Ovary (tissue), 7 donors: ENCODE measurements at regions not wholly inside any gene's neighbourhood (a gene's known extent, or its start where the extent isn't known, plus 50 kb on each side); places are given as distances from the start of the nearest gene placed in this dataset.

Experiments used
- DNase-seq, 5 donors: peaks; one replicate each; pipeline ENCODE4 v3.0.0-alpha.2; 2019 to 2020
- H3K27ac ChIP-seq, 2 donors: fragments of 200-600 bp; one replicate each; pipeline versions ENCODE4 v1.5.1 to v1.8.0; 2019 to 2022
- H3K27me3 ChIP-seq: fragments of 200-600 bp; one replicate; pipeline ENCODE4 v1.8.0; 2022
- H3K36me3 ChIP-seq: fragments of 200-600 bp; sonication (generic); one replicate; pipeline ENCODE4 v1.5.1; 2019
- H3K4me1 ChIP-seq: one replicate; pipeline ENCODE4 v1.8.1; 2013; ENCODE audit warnings: mild to moderate bottlenecking, moderate library complexity; ENCODE audit not compliant: insufficient read depth
- H3K4me3 ChIP-seq: fragments of 200-600 bp; sonication (generic); one replicate; pipeline ENCODE4 v1.5.1; 2017
- H3K9me3 ChIP-seq, 2 donors: fragments of 200-600 bp in 1 of 2; sonication (generic) in 1 of 2; one replicate each; pipeline versions ENCODE4 v1.5.1 to v1.8.1; 2013 to 2019; ENCODE audit warnings: mild to moderate bottlenecking in 1 of 2, moderate library complexity in 1 of 2
- CTCF ChIP-seq, 3 donors: fragments of 450-650 bp in 2 of 3; fragments of 200-600 bp in 1 of 3; IDR thresholded peaks; one replicate each; pipeline versions ENCODE4 v1.5.1 to v1.8.0; 2016 to 2022; ENCODE audit warnings: antibody characterized with exemption in 3 of 3, mild to moderate bottlenecking in 1 of 3
- EP300 ChIP-seq: sonication (generic); formaldehyde crosslinking; IDR thresholded peaks from one replicate; pipeline ENCODE4 v1.6.1; 2017; ENCODE audit warnings: antibody characterized with exemption
- POLR2A ChIP-seq: fragments of 450-650 bp; IDR thresholded peaks from one replicate; pipeline ENCODE4 v1.6.1; 2017; ENCODE audit warnings: antibody characterized with exemption, mild to moderate bottlenecking, moderate library complexity
- WGBS, 3 donors: extraction: QIAGEN DNeasy Blood & Tissue Kit in 1 of 3; methylation state at CpG; one replicate each; pipeline versions ENCODE4 v1.1.5 to v1.1.7; 2013 to 2017; 5-methylcytosine and 5-hydroxymethylcytosine counted together
- intact Hi-C, 4 donors: fragments of 100-400 bp; cut with DNase I; formaldehyde crosslinking; loops; one replicate each; pipeline versions ENCODE4 v1.11.0 to v1.15.1; 2022 to 2023
- donor health status: DM: no; HTN: no; CAD: no; lungs with moderate emphysema.
- donor health status: DM: no; HTN: no; CAD: no.
- donor health status: Bipolar disorder and iron deficiency.
- donor health status: DM: no; HTN: no; CAD: no.
- donor health status: DM: yes; HTN: yes; CAD: no.

GRCh38 chr4:170651786-170652185, 562.0 kb upstream of the AADAT start:
- WGBS, 3 donors, result 68 to 77% (median 73%) methylated on average over 1 of the region's 1 CpG
- Histone ChIP-seq H3K36me3 (no peaks in the 10 kb centered on the region), H3K27ac (no peak overlapping the region), H3K4me3 (no peak overlapping the region), H3K27me3 (no peaks in the 10 kb centered on the region), H3K9me3 (no peaks in the 10 kb centered on the region), H3K4me1 (no peaks in the 10 kb centered on the region)
- intact Hi-C loops, result no loop called here
- no peak for DNase-seq
- TF ChIP-seq POLR2A (no peak), EP300 (no peak), CTCF (IDR thresholded peaks at IDR 0.05) (no peak)

GRCh38 chr4:170627418-170627817, 537.7 kb upstream of the AADAT start:
- Histone ChIP-seq H3K4me3 (no peak overlapping the region), H3K4me1 (no peaks in the 10 kb centered on the region), H3K27me3 (no peaks in the 10 kb centered on the region), H3K36me3 (no peaks in the 10 kb centered on the region), H3K27ac (no peak overlapping the region), H3K9me3 (no peaks in the 10 kb centered on the region)
- no peak for TF ChIP-seq EP300
- TF ChIP-seq CTCF (IDR thresholded peaks at IDR 0.05), result no peak
- TF ChIP-seq POLR2A, result no peak
- intact Hi-C loops, result no loop called here
- DNase-seq, result no peak
- WGBS, 3 donors, result 24 to 45% (median 37%) methylated on average over 2 of the region's 2 CpGs

- no peak for TF ChIP-seq POLR2A
- TF ChIP-seq EP300, result no peak
- TF ChIP-seq CTCF (IDR thresholded peaks at IDR 0.05), result no peak
- WGBS, 3 donors, result 68 to 73% (median 68%) methylated on average over 7 of the region's 7 CpGs
- intact Hi-C loops, result no loop called here
Observed at GRCh38 chr4:170623899-170624298, 534.1 kb upstream of the AADAT start.

GRCh38 chr4:170610434-170610833, 520.7 kb upstream of the AADAT start:
- intact Hi-C loops, result no loop called here
- DNase-seq, result no peak
- no peak overlapping the region for H3K4me3 ChIP-seq
- no peaks in the 10 kb centered on the region for H3K4me1 ChIP-seq
- TF ChIP-seq POLR2A, result no peak
- no peak for TF ChIP-seq CTCF (IDR thresholded peaks at IDR 0.05)
- no peak for TF ChIP-seq EP300
- no peaks in the 10 kb centered on the region for H3K9me3 ChIP-seq
- no peaks in the 10 kb centered on the region for H3K36me3 ChIP-seq
- no peak overlapping the region for H3K27ac ChIP-seq
- WGBS, 3 donors, result 82 to 90% (median 85%) methylated on average over 2 of the region's 2 CpGs
- H3K27me3 ChIP-seq, result no peaks in the 10 kb centered on the region

More at GRCh38 chr4:170623899-170624298, 534.1 kb upstream of the AADAT start:
- no peaks in the 10 kb centered on the region for H3K36me3 ChIP-seq
- H3K4me3 ChIP-seq, result no peak overlapping the region
- no peak for DNase-seq
- H3K9me3 ChIP-seq, result no peaks in the 10 kb centered on the region
- H3K4me1 ChIP-seq, result no peaks in the 10 kb centered on the region
- H3K27me3 ChIP-seq, result no peaks in the 10 kb centered on the region
- H3K27ac ChIP-seq, result no peak overlapping the region

- H3K9me3 ChIP-seq, result no peaks in the 10 kb centered on the region
- H3K36me3 ChIP-seq, result no peaks in the 10 kb centered on the region
- no peak for DNase-seq
- TF ChIP-seq POLR2A, result no peak
- no peak for TF ChIP-seq EP300
- no peaks in the 10 kb centered on the region for H3K4me1 ChIP-seq
- intact Hi-C loops, result no loop called here
- H3K27me3 ChIP-seq, result no peaks in the 10 kb centered on the region
- H3K27ac ChIP-seq, result no peak overlapping the region
- no peak overlapping the region for H3K4me3 ChIP-seq
- 90 to 92% (median 92%) methylated on average over 4 of the region's 4 CpGs for WGBS, 3 donors
Observed at GRCh38 chr4:170599894-170600293, 510.1 kb upstream of the AADAT start.
